GM19372 (cell line): ENCODE measurements at regions not wholly inside any gene's neighbourhood (a gene's known extent, or its start where the extent isn't known, plus 50 kb on each side); places are given as distances from the start of the nearest gene placed in this dataset.

ENCODE experiments used
- ATAC-seq: cut with Tn5 transposase; IDR thresholded peaks from one replicate; pipeline ENCODE4 v1.9.1; 2021; ENCODE audit warnings: mild to moderate bottlenecking, low read depth, moderate library complexity; ENCODE audit not compliant: unreplicated experiment

- no peak for ATAC-seq
These were observed 131.2 kb upstream of the CYP1B1 start for GRCh38 chr2:38207168-38207567.

- no peak for ATAC-seq
These were observed 127.5 kb upstream of the CYP1B1 start for GRCh38 chr2:38203446-38203810.

- ATAC-seq: no peak
These were observed 126.9 kb upstream of the CYP1B1 start for GRCh38 chr2:38202713-38203445.

- no peak for ATAC-seq
These were observed 125.8 kb upstream of the CYP1B1 start for GRCh38 chr2:38201784-38202183.

- no peak for ATAC-seq
These were observed 124.6 kb upstream of the CYP1B1 start for GRCh38 chr2:38200598-38200997.

GRCh38 chr2:38199127-38199526 is 123.2 kb upstream of the CYP1B1 start:
- ATAC-seq: no peak

GRCh38 chr2:38194751-38195150 is 118.8 kb upstream of the CYP1B1 start:
- ATAC-seq: no peak

GRCh38 chr2:38192976-38193375 is 117.0 kb upstream of the CYP1B1 start:
- no peak for ATAC-seq

- no peak for ATAC-seq
These were observed 116.1 kb upstream of the CYP1B1 start for GRCh38 chr2:38192046-38192445.

- no peak for ATAC-seq
These were observed 115.6 kb upstream of the CYP1B1 start for GRCh38 chr2:38191516-38191915.

GRCh38 chr2:38190542-38191218 is 114.7 kb upstream of the CYP1B1 start:
- no peak for ATAC-seq

- no peak for ATAC-seq
These were observed 111.6 kb upstream of the CYP1B1 start for GRCh38 chr2:38187541-38188011.

GRCh38 chr2:38185012-38185491 is 109.1 kb upstream of the CYP1B1 start:
- ATAC-seq: peak; percentile 97

GRCh38 chr2:38182492-38183003 is 106.6 kb upstream of the CYP1B1 start:
- no peak for ATAC-seq

GRCh38 chr2:38181806-38182491 is 106.0 kb upstream of the CYP1B1 start:
- no peak for ATAC-seq

- ATAC-seq: no peak
These were observed 104.8 kb upstream of the CYP1B1 start for GRCh38 chr2:38180754-38181153.

- peak; percentile 54 for ATAC-seq
These were observed 102.8 kb upstream of the CYP1B1 start for GRCh38 chr2:38178556-38179419.

- no peak for ATAC-seq
These were observed 102.2 kb upstream of the CYP1B1 start for GRCh38 chr2:38178119-38178518.

- ATAC-seq: no peak
These were observed 100.7 kb upstream of the CYP1B1 start for GRCh38 chr2:38176619-38177021.
